KMS-11 (cell line): ENCODE measurements at regions not wholly inside any gene's neighbourhood (a gene's known extent, or its start where the extent isn't known, plus 50 kb on each side); places are given as distances from the start of the nearest gene placed in this dataset.

ENCODE experiments used
- H2AFZ ChIP-seq: fragments of 200-600 bp; sonication (generic); 2 replicates; pipeline ENCODE4 v1.6.1; 2016; ENCODE audit warnings: antibody characterized with exemption, mixed run types, low read depth
- H3K27ac ChIP-seq: fragments of 200-600 bp; sonication (generic); 2 replicates; pipeline ENCODE4 v1.6.1; 2016; ENCODE audit warnings: mild to moderate bottlenecking, mixed run types
- H3K27me3 ChIP-seq: fragments of 200-600 bp; sonication (generic); 2 replicates; pipeline ENCODE4 v1.6.1; 2017; ENCODE audit warnings: mild to moderate bottlenecking, low read depth, mixed run types, moderate library complexity; ENCODE audit not compliant: insufficient read depth
- H3K36me3 ChIP-seq: fragments of 200-600 bp; sonication (generic); 2 replicates; pipeline ENCODE4 v1.6.1; 2017; ENCODE audit warnings: mild to moderate bottlenecking, mixed run types; ENCODE audit not compliant: insufficient read depth
- H3K4me1 ChIP-seq: fragments of 200-600 bp; sonication (generic); 2 replicates; pipeline ENCODE4 v1.6.1; 2016; ENCODE audit warnings: mild to moderate bottlenecking, low read depth, mixed run types; ENCODE audit not compliant: poor library complexity, severe bottlenecking
- H3K4me2 ChIP-seq: fragments of 200-600 bp; sonication (generic); 2 replicates; pipeline ENCODE4 v1.7.0; 2016; ENCODE audit warnings: mild to moderate bottlenecking, mixed run types
- H3K4me3 ChIP-seq: fragments of 200-600 bp; sonication (generic); IDR thresholded peaks from 2 replicates; pipeline ENCODE4 v1.6.1; 2017; ENCODE audit warnings: low read depth, low read length, mixed read lengths; ENCODE audit not compliant: insufficient read depth
- H3K79me2 ChIP-seq: fragments of 200-600 bp; sonication (generic); 2 replicates; pipeline ENCODE4 v1.6.1; 2016; ENCODE audit warnings: low read depth, mixed run types; ENCODE audit not compliant: insufficient read depth
- H3K9ac ChIP-seq: fragments of 200-600 bp; sonication (generic); 2 replicates; pipeline ENCODE4 v1.6.1; 2016; ENCODE audit warnings: mild to moderate bottlenecking, mixed run types
- H4K20me1 ChIP-seq: fragments of 200-600 bp; sonication (generic); 2 replicates; pipeline ENCODE4 v1.6.1; 2016; ENCODE audit warnings: mild to moderate bottlenecking, mixed run types; ENCODE audit not compliant: insufficient read depth
- CTCF ChIP-seq: fragments of 200-600 bp; sonication (generic); conservative IDR thresholded peaks from 2 replicates; pipeline ENCODE4 v1.6.1; 2017; ENCODE audit warnings: low read depth, mild to moderate bottlenecking, antibody characterized with exemption, low read length, moderate library complexity, mixed read lengths

- Histone ChIP-seq H3K27ac (no peak overlapping the region), H3K36me3 (no peaks in the 10 kb centered on the region), H2AFZ (no peak overlapping the region), H3K79me2 (no peaks in the 10 kb centered on the region), H3K4me2 (no peak overlapping the region), H3K4me1 (no peaks in the 10 kb centered on the region), H3K4me3 (no peak overlapping the region), H3K27me3 (no peaks in the 10 kb centered on the region), H3K9ac (no peak overlapping the region), H4K20me1 (no peaks in the 10 kb centered on the region)
- TF ChIP-seq CTCF, result no peak
Measured at GRCh38 chr13:62997696-62998095, 1582.0 kb upstream of the PCDH20 start.

- no peaks in the 10 kb centered on the region for H3K79me2 ChIP-seq
- no peaks in the 10 kb centered on the region for H3K27me3 ChIP-seq
- H2AFZ ChIP-seq, result no peak overlapping the region
- no peak for TF ChIP-seq CTCF
- H3K4me1 ChIP-seq, result no peaks in the 10 kb centered on the region
- no peak overlapping the region for H3K9ac ChIP-seq
- no peak overlapping the region for H3K4me3 ChIP-seq
- no peak overlapping the region for H3K27ac ChIP-seq
- H4K20me1 ChIP-seq, result no peaks in the 10 kb centered on the region
- no peak overlapping the region for H3K4me2 ChIP-seq
- no peaks in the 10 kb centered on the region for H3K36me3 ChIP-seq
Measured at GRCh38 chr13:62997038-62997599, 1581.5 kb upstream of the PCDH20 start.

- H3K79me2 ChIP-seq, result no peaks in the 10 kb centered on the region
- H3K36me3 ChIP-seq, result no peaks in the 10 kb centered on the region
- no peak overlapping the region for H3K27ac ChIP-seq
- no peaks in the 10 kb centered on the region for H4K20me1 ChIP-seq
- no peaks in the 10 kb centered on the region for H3K4me1 ChIP-seq
- no peak for TF ChIP-seq CTCF
- no peak overlapping the region for H3K4me3 ChIP-seq
- no peak overlapping the region for H2AFZ ChIP-seq
- no peak overlapping the region for H3K9ac ChIP-seq
- H3K4me2 ChIP-seq, result no peak overlapping the region
- no peaks in the 10 kb centered on the region for H3K27me3 ChIP-seq
Measured at GRCh38 chr13:62973804-62974203, 1558.2 kb upstream of the PCDH20 start.

- TF ChIP-seq CTCF, result no peak
- H3K4me1 ChIP-seq, result no peaks in the 10 kb centered on the region
- no peak overlapping the region for H2AFZ ChIP-seq
Measured at GRCh38 chr13:62964522-62964921, 1548.9 kb upstream of the PCDH20 start.

GRCh38 chr13:62960723-62961122 lies 1545.1 kb upstream of the PCDH20 start:
- no peak overlapping the region for H3K9ac ChIP-seq
- no peak for TF ChIP-seq CTCF
- H3K4me2 ChIP-seq, result no peak overlapping the region
- no peaks in the 10 kb centered on the region for H3K79me2 ChIP-seq
- H3K27ac ChIP-seq, result no peak overlapping the region
- H3K27me3 ChIP-seq, result no peaks in the 10 kb centered on the region
- H3K4me3 ChIP-seq, result no peak overlapping the region
- H3K36me3 ChIP-seq, result no peaks in the 10 kb centered on the region
- no peaks in the 10 kb centered on the region for H4K20me1 ChIP-seq
- H2AFZ ChIP-seq, result no peak overlapping the region
- no peaks in the 10 kb centered on the region for H3K4me1 ChIP-seq

More at GRCh38 chr13:62964522-62964921, 1548.9 kb upstream of the PCDH20 start:
- H4K20me1 ChIP-seq, result no peaks in the 10 kb centered on the region
- H3K36me3 ChIP-seq, result no peaks in the 10 kb centered on the region
- no peak overlapping the region for H3K9ac ChIP-seq
- no peak overlapping the region for H3K4me2 ChIP-seq
- no peaks in the 10 kb centered on the region for H3K27me3 ChIP-seq
- H3K4me3 ChIP-seq, result no peak overlapping the region
- no peak overlapping the region for H3K27ac ChIP-seq
- no peaks in the 10 kb centered on the region for H3K79me2 ChIP-seq
